HL-60 (cell line): ENCODE measurements at regions not wholly inside any gene's neighbourhood (a gene's known extent, or its start where the extent isn't known, plus 50 kb on each side); places are given as distances from the start of the nearest gene placed in this dataset.

Experiments used
- CTCF ChIP-seq: IDR thresholded peaks from one replicate; pipeline ENCODE4 v1.5.1; 2011; ENCODE audit warnings: low read length, control low read depth, inconsistent platforms; ENCODE audit not compliant: insufficient read depth
- GABPA ChIP-seq: IDR thresholded peaks from 2 replicates; pipeline ENCODE4 v1.6.1; 2012; ENCODE audit warnings: low read depth
- REST ChIP-seq: IDR thresholded peaks from 2 replicates; pipeline ENCODE4 v1.6.1; 2012; ENCODE audit warnings: low read depth; ENCODE audit not compliant: insufficient replicate concordance

GRCh38 chr15:20367093-20367492 lies 174.5 kb downstream of the GOLGA6L6 start:
- TF ChIP-seq CTCF = no peak
- no peak for TF ChIP-seq GABPA
- TF ChIP-seq REST = no peak
